GM21528 (cell line): ENCODE measurements at regions not wholly inside any gene's neighbourhood (a gene's known extent, or its start where the extent isn't known, plus 50 kb on each side); places are given as distances from the start of the nearest gene placed in this dataset.
"Not testable (repeated sequence)": the region's sequence is repeated elsewhere in the genome, so short reads cannot be mapped to it uniquely, and the experiment has no call there.

ENCODE experiments used
- ATAC-seq: cut with Tn5 transposase; IDR thresholded peaks from one replicate; pipeline ENCODE4 v1.9.1; 2021; ENCODE audit warnings: mild to moderate bottlenecking, moderate library complexity; ENCODE audit not compliant: unreplicated experiment, low FRiP score

- no peak for ATAC-seq
These were observed 658.0 kb upstream of the MDGA2 start for GRCh38 chr14:48333221-48333920.

GRCh38 chr14:48331421-48331820 lies 656.0 kb upstream of the MDGA2 start:
- ATAC-seq, result no peak

- no peak for ATAC-seq
These were observed 650.1 kb upstream of the MDGA2 start for GRCh38 chr14:48325486-48325885.

GRCh38 chr14:48323665-48324064 lies 648.3 kb upstream of the MDGA2 start:
- no peak for ATAC-seq

- no peak for ATAC-seq
These were observed 644.4 kb upstream of the MDGA2 start for GRCh38 chr14:48319823-48320222.

GRCh38 chr14:48304729-48305128 lies 629.3 kb upstream of the MDGA2 start:
- no peak for ATAC-seq

GRCh38 chr14:48289701-48290100 lies 614.3 kb upstream of the MDGA2 start:
- ATAC-seq, result no peak

GRCh38 chr14:48285217-48285616 lies 609.8 kb upstream of the MDGA2 start:
- ATAC-seq, result not testable (repeated sequence)

- no peak for ATAC-seq
These were observed 599.9 kb upstream of the MDGA2 start for GRCh38 chr14:48275301-48275700.

GRCh38 chr14:48274826-48275225 lies 599.4 kb upstream of the MDGA2 start:
- no peak for ATAC-seq

GRCh38 chr14:48267926-48268325 lies 592.5 kb upstream of the MDGA2 start:
- ATAC-seq, result not testable (repeated sequence)

GRCh38 chr14:48266201-48266600 lies 590.8 kb upstream of the MDGA2 start:
- ATAC-seq, result not testable (repeated sequence)

- ATAC-seq, result no peak
These were observed 586.0 kb upstream of the MDGA2 start for GRCh38 chr14:48261436-48261835.

GRCh38 chr14:48260394-48261295 lies 585.2 kb upstream of the MDGA2 start:
- not testable (repeated sequence) for ATAC-seq

- not testable (repeated sequence) for ATAC-seq
These were observed 584.5 kb upstream of the MDGA2 start for GRCh38 chr14:48259876-48260275.

- ATAC-seq, result not testable (repeated sequence)
These were observed 583.8 kb upstream of the MDGA2 start for GRCh38 chr14:48259232-48259631.

GRCh38 chr14:48258703-48259102 lies 583.3 kb upstream of the MDGA2 start:
- not testable (repeated sequence) for ATAC-seq

- no peak for ATAC-seq
These were observed 577.6 kb upstream of the MDGA2 start for GRCh38 chr14:48253020-48253419.

GRCh38 chr14:48251290-48251689 lies 575.9 kb upstream of the MDGA2 start:
- ATAC-seq, result no peak

GRCh38 chr14:48250575-48250974 lies 575.2 kb upstream of the MDGA2 start:
- ATAC-seq, result no peak

GRCh38 chr14:48247977-48248376 lies 572.6 kb upstream of the MDGA2 start:
- ATAC-seq, result no peak

GRCh38 chr14:48243900-48244299 lies 568.5 kb upstream of the MDGA2 start:
- ATAC-seq, result no peak
